BJ (cell line): ENCODE measurements at regions not wholly inside any gene's neighbourhood (a gene's known extent, or its start where the extent isn't known, plus 50 kb on each side); places are given as distances from the start of the nearest gene placed in this dataset.

Experiments
- CTCF ChIA-PET: fragments of 350-600 bp; formaldehyde crosslinking; extraction: SDS; loops from one replicate; lab custom pipeline; 2021; ENCODE audit warnings: antibody characterized with exemption, inconsistent platforms; lab: Yijun Ruan, JAX
- POLR2A ChIA-PET: fragments of 300-600 bp; sonication (Branson Sonifier 250); formaldehyde crosslinking; extraction: SDS; loops from one replicate; lab custom pipeline; 2021; ENCODE audit warnings: antibody characterized with exemption; lab: Charles Lee
- DNase-seq: peaks from one replicate; pipeline ENCODE4 v3.0.0-alpha.2; 2011; ENCODE audit warnings: low read depth
- H3K27me3 ChIP-seq: 2 replicates; pipeline ENCODE4 v1.6.0; 2011; ENCODE audit warnings: low read length; ENCODE audit not compliant: control insufficient read depth, insufficient read depth
- H3K36me3 ChIP-seq: 2 replicates; pipeline ENCODE4 v1.5.1; 2011; ENCODE audit warnings: low read length; ENCODE audit not compliant: control insufficient read depth, insufficient read depth
- H3K4me3 ChIP-seq: 2 replicates; pipeline ENCODE4 v1.5.1; 2011; ENCODE audit warnings: low read depth, mild to moderate bottlenecking, control low read depth, low read length
- TF ChIP-seq, protein P1 (sequence below): IDR thresholded peaks from 2 replicates; pipeline ENCODE4 v1.5.1; 2011; ENCODE audit warnings: low read depth, mild to moderate bottlenecking, control low read depth, inconsistent platforms, low read length, moderate library complexity; ENCODE audit not compliant: insufficient read depth

- no peaks in the 10 kb centered on the region for H3K27me3 ChIP-seq
- CTCF ChIA-PET: no interaction called here
- no peak overlapping the region for H3K4me3 ChIP-seq
- H3K36me3 ChIP-seq: no peaks in the 10 kb centered on the region
- DNase-seq: no peak
- POLR2A ChIA-PET: no interaction called here
- TF ChIP-seq, protein P1, sequence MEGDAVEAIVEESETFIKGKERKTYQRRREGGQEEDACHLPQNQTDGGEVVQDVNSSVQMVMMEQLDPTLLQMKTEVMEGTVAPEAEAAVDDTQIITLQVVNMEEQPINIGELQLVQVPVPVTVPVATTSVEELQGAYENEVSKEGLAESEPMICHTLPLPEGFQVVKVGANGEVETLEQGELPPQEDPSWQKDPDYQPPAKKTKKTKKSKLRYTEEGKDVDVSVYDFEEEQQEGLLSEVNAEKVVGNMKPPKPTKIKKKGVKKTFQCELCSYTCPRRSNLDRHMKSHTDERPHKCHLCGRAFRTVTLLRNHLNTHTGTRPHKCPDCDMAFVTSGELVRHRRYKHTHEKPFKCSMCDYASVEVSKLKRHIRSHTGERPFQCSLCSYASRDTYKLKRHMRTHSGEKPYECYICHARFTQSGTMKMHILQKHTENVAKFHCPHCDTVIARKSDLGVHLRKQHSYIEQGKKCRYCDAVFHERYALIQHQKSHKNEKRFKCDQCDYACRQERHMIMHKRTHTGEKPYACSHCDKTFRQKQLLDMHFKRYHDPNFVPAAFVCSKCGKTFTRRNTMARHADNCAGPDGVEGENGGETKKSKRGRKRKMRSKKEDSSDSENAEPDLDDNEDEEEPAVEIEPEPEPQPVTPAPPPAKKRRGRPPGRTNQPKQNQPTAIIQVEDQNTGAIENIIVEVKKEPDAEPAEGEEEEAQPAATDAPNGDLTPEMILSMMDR: no peak
Measured at GRCh38 chr1:38516560-38516959, 343.0 kb downstream of the RRAGC start.

DNA sequence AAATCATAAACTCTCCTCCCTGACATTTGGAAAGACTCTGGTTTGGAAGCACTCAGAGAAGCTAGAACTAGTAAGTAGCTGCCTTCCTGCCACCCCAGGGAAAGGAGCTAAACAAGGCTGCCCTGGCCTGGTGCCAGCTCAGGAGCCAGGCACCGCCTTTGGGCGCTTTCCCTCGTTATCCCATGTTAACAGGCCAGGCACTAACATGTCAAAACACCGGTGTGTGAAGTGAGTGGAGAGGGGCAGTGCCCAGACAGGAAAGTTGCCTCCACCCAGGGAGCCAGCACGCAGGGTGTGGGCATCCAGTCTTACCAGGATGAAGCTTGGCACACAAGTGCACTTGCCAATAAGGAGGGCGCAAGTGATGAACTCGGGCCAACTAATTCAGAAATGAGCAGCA, 346.8 kb downstream of the RRAGC start:
- ChIA-PET POLR2A (no interaction called here), CTCF (no interaction called here)
- H3K4me3 ChIP-seq: no peak overlapping the region
- no peak for DNase-seq
- no peaks in the 10 kb centered on the region for H3K27me3 ChIP-seq
- TF ChIP-seq, protein P1: no peak
- no peaks in the 10 kb centered on the region for H3K36me3 ChIP-seq

DNA sequence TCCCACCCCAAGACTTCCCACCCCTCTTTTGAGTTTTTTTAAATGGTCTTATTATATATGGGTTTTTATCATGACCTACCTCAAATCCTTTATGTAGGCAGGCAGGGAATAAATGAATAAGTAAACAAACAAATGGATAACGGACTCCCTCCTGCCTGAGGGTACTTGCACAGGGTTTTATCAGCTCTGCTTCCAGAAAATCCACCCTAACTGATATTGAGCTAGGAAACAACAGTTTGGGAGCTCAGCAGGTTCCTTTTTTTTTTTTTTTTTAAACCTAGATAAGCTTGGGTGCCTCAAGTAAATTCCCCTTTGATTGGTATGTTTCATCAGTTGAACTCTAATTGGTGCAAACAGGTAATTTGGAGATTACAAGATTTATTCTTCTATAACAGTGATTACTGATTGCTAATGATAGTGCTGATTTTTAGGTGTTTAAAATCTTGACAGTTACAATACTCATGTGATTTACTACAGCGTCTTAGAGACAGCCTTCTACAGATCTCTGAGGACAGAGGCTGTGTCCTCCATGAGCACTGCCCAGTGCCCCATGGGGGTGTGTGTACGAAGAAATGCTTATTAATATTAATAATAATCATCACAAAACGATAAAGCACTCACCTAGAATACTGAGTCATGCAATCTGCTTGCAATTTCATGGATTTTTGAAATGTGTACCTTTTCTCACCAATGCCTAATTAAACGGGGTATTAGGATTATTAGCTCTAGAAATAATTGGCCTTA, 347.4 kb downstream of the RRAGC start:
- no peaks in the 10 kb centered on the region for H3K27me3 ChIP-seq
- no peak for DNase-seq
- ChIA-PET CTCF (no interaction called here), POLR2A (no interaction called here)
- no peak overlapping the region for H3K4me3 ChIP-seq
- no peaks in the 10 kb centered on the region for H3K36me3 ChIP-seq
- TF ChIP-seq, protein P1: no peak

- no peak overlapping the region for H3K4me3 ChIP-seq
- CTCF ChIA-PET: no interaction called here
- POLR2A ChIA-PET: no interaction called here
- TF ChIP-seq, protein P1: no peak
- H3K27me3 ChIP-seq: no peaks in the 10 kb centered on the region
- no peak for DNase-seq
- H3K36me3 ChIP-seq: no peaks in the 10 kb centered on the region
Measured at GRCh38 chr1:38508232-38508631, 351.3 kb downstream of the RRAGC start.

GRCh38 chr1:38507563-38507962, 352.0 kb downstream of the RRAGC start:
- Histone ChIP-seq H3K36me3 (no peaks in the 10 kb centered on the region), H3K27me3 (no peaks in the 10 kb centered on the region), H3K4me3 (no peak overlapping the region)
- ChIA-PET POLR2A (no interaction called here), CTCF (no interaction called here)
- DNase-seq: no peak
- TF ChIP-seq, protein P1: no peak
